Naive thymus-derived CD8-positive, alpha-beta T cell (primary cell): ENCODE measurements at regions not wholly inside any gene's neighbourhood (a gene's known extent, or its start where the extent isn't known, plus 50 kb on each side); places are given as distances from the start of the nearest gene placed in this dataset.

Experiments
- ATAC-seq, 2 donors: fragments of 150-1000 bp; cut with Tn5 transposase in 1 of 2; sonication (Bioruptor Pico), chemical (Tn5 transposase) in 1 of 2; 1 replicate in 1 of 2; 2 replicates in 1 of 2; pipeline ENCODE4 v1.10.0; 2021; ENCODE audit warnings: mild to moderate bottlenecking in 2 of 2, moderate library complexity in 2 of 2
- POLR2A ChIA-PET: fragments of 350-600 bp; sonication (Branson Sonifier 250); formaldehyde crosslinking; loops from one replicate; lab custom pipeline; 2021; ENCODE audit warnings: antibody characterized with exemption; lab: Charles Lee
- DNase-seq, 10 donors: peaks; one replicate each; pipeline versions ENCODE4 v3.0.0 to v3.0.0-alpha.2; 2020 to 2022
- H3K27ac Mint-ChIP-seq, 10 donors: one replicate each; pipeline ENCODE4 v1.8.0; 2020 to 2022; ENCODE audit warnings: mild to moderate bottlenecking in 10 of 10, mixed read lengths in 10 of 10, moderate library complexity in 4 of 10, inconsistent platforms in 1 of 10
- H3K27me3 Mint-ChIP-seq, 5 donors: one replicate each; pipeline ENCODE4 v1.8.0; 2021 to 2022; ENCODE audit warnings: mixed read lengths in 5 of 5
- H3K36me3 Mint-ChIP-seq, 3 donors: one replicate each; pipeline ENCODE4 v1.8.0; 2020 to 2022; ENCODE audit warnings: mixed read lengths in 3 of 3, mild to moderate bottlenecking in 2 of 3, inconsistent platforms in 1 of 3
- H3K4me1 Mint-ChIP-seq, 4 donors: one replicate each; pipeline ENCODE4 v1.8.0; 2021 to 2022; ENCODE audit warnings: mixed read lengths in 4 of 4
- H3K4me3 Mint-ChIP-seq, 10 donors: one replicate each; pipeline ENCODE4 v1.8.0; 2020 to 2022; ENCODE audit warnings: mild to moderate bottlenecking in 10 of 10, mixed read lengths in 10 of 10, moderate library complexity in 6 of 10, inconsistent platforms in 1 of 10
- H3K9me3 Mint-ChIP-seq, 9 donors: one replicate each; pipeline ENCODE4 v1.8.0; 2020 to 2022; ENCODE audit warnings: mixed read lengths in 9 of 9, mild to moderate bottlenecking in 3 of 9, inconsistent platforms in 1 of 9, moderate library complexity in 1 of 9

DNA sequence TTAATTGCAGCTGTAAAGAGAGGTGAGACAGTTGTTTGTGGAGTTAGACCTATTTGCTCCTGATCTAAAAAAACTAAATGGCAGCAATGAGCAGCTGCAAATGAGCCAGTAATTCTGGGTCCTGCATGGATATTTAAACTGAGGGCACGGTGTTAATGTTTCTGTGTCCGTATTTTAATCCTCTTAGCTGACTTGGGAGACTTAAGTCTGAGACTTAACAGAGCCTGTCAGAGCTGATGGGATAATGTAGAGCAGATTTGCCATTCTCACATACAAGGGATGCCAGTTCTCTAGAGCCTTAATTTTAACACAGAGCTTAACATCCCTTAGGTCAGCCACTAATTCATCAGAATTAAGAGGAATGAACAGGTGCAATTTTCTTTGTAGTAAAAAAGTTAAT, 178.6 kb upstream of the PDE3A start:
- Mint-ChIP-seq H3K36me3 (no peaks in the 10 kb centered on the region), H3K27ac (no peak overlapping the region), H3K27me3 (peaks cover 0 to 4% (median 0%) of the 10 kb centered on the region in 5 donors), H3K4me3 (no peak overlapping the region), H3K4me1 (no peaks in the 10 kb centered on the region), H3K9me3 (no peaks in the 10 kb centered on the region)
- POLR2A ChIA-PET: no interaction called here
- ATAC-seq: no peak
- no peak for DNase-seq

GRCh38 chr12:20194171-20194570, 174.2 kb upstream of the PDE3A start:
- H3K9me3 Mint-ChIP-seq: peaks cover 0 to 2% (median 0%) of the 10 kb centered on the region in 9 donors
- DNase-seq: no peak
- H3K4me1 Mint-ChIP-seq: no peaks in the 10 kb centered on the region
- no peak for ATAC-seq
- H3K27ac Mint-ChIP-seq: no peak overlapping the region
- no peaks in the 10 kb centered on the region for H3K27me3 Mint-ChIP-seq
- no peak overlapping the region for H3K4me3 Mint-ChIP-seq
- no peaks in the 10 kb centered on the region for H3K36me3 Mint-ChIP-seq
- POLR2A ChIA-PET: no interaction called here

- Mint-ChIP-seq H3K27me3 (no peaks in the 10 kb centered on the region), H3K36me3 (no peaks in the 10 kb centered on the region), H3K27ac (no peak overlapping the region), H3K4me1 (no peaks in the 10 kb centered on the region), H3K9me3 (peaks cover 0 to 3% (median 0%) of the 10 kb centered on the region in 9 donors), H3K4me3 (no peak overlapping the region)
- POLR2A ChIA-PET: no interaction called here
- DNase-seq: no peak
- no peak for ATAC-seq
Observed at GRCh38 chr12:20196767-20197166, 171.6 kb upstream of the PDE3A start.

DNA sequence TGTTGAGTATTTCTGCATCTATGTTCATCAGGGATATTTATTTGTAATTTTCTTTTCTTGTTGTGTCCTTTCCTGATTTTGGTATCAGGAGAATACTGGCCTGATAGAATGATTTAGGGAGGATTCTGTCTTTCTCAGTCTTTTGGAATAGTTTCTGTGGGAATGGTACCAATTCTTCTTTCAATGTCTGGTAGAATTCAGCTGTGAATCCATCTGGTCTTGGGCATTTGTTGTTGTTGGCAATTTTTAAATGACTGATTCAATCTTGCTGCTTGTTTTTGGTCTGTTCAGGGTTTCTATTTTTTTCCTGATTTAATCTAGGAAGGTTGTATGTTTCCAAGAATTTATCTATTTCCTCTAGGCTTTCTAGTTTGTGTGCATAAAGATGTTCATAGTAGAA, 170.9 kb upstream of the PDE3A start:
- DNase-seq: no peak
- Mint-ChIP-seq H3K36me3 (no peaks in the 10 kb centered on the region), H3K4me1 (no peaks in the 10 kb centered on the region), H3K27me3 (no peaks in the 10 kb centered on the region), H3K4me3 (no peak overlapping the region), H3K27ac (no peak overlapping the region), H3K9me3 (peaks cover 0 to 3% (median 0%) of the 10 kb centered on the region in 9 donors)
- POLR2A ChIA-PET: no interaction called here
- no peak for ATAC-seq

DNA sequence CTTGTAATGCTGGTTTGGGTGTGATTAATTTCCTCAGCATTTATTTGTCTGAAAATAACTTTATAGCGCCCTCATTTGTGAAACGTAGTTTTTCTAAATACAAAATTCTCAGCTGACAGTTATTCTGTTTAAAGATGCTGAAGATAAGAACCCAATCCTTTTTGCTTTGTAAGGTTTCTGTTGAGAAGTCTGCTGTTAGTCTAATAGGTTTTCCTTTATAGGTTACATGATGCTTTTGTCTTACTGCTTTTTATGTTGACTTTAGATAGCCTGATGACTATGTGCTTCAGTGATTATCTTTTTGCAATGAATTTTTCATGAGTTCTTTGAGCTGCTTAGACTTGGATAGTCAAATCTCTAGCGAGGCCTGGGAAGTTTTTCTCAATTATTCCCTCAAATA, 168.6 kb upstream of the PDE3A start:
- Mint-ChIP-seq H3K36me3 (no peaks in the 10 kb centered on the region), H3K4me1 (no peaks in the 10 kb centered on the region), H3K9me3 (peaks cover 0 to 3% (median 0%) of the 10 kb centered on the region in 9 donors), H3K4me3 (no peak overlapping the region), H3K27ac (no peak overlapping the region), H3K27me3 (no peaks in the 10 kb centered on the region)
- ATAC-seq (no peak), DNase-seq (no peak)
- POLR2A ChIA-PET: no interaction called here

GRCh38 chr12:20201733-20202132, 166.6 kb upstream of the PDE3A start:
- H3K4me1 Mint-ChIP-seq: no peaks in the 10 kb centered on the region
- POLR2A ChIA-PET: no interaction called here
- ATAC-seq: no peak

DNA sequence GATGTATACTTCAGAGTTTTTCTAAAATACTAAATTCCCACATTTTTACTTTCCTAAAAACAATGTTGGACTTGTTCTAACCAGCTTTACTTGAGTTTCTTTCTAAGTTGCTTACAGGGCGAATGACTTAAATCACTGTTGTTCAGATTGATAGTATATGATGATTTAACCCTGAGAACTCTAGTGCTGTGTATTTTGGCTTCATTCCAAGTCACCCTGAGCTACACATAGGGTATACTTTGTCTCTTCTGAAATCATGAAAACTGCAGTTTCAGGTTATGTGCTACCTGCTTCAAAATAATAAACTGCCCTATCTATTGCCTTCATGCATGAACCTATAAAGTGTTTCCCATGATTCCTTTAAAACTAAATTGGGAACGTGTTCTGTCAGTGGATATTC, 162.5 kb upstream of the PDE3A start:
- ATAC-seq: no peak
- POLR2A ChIA-PET: no interaction called here
- no peak overlapping the region for H3K4me3 Mint-ChIP-seq

More at GRCh38 chr12:20201733-20202132, 166.6 kb upstream of the PDE3A start:
- Mint-ChIP-seq H3K9me3 (peaks cover 0 to 3% (median 0%) of the 10 kb centered on the region in 9 donors), H3K4me3 (no peak overlapping the region), H3K36me3 (no peaks in the 10 kb centered on the region), H3K27ac (no peak overlapping the region), H3K27me3 (no peaks in the 10 kb centered on the region)
- DNase-seq: no peak

GRCh38 chr12:20206410-20206809, 161.9 kb upstream of the PDE3A start:
- POLR2A ChIA-PET: no interaction called here
- Mint-ChIP-seq H3K4me3 (no peak overlapping the region), H3K9me3 (no peaks in the 10 kb centered on the region), H3K27ac (no peak overlapping the region), H3K4me1 (peaks cover 0 to 8% (median 0%) of the 10 kb centered on the region in 4 donors), H3K36me3 (no peaks in the 10 kb centered on the region), H3K27me3 (peaks cover 0 to 7% (median 3%) of the 10 kb centered on the region in 5 donors)
- ATAC-seq (no peak), DNase-seq (no peak)

More for the DNA sequence above, 162.5 kb upstream of the PDE3A start:
- Mint-ChIP-seq H3K27ac (no peak overlapping the region), H3K9me3 (no peaks in the 10 kb centered on the region), H3K4me1 (peaks cover 0 to 6% (median 0%) of the 10 kb centered on the region in 4 donors), H3K36me3 (no peaks in the 10 kb centered on the region), H3K27me3 (peaks cover 0 to 7% (median 3%) of the 10 kb centered on the region in 5 donors)
- no peak for DNase-seq

DNA sequence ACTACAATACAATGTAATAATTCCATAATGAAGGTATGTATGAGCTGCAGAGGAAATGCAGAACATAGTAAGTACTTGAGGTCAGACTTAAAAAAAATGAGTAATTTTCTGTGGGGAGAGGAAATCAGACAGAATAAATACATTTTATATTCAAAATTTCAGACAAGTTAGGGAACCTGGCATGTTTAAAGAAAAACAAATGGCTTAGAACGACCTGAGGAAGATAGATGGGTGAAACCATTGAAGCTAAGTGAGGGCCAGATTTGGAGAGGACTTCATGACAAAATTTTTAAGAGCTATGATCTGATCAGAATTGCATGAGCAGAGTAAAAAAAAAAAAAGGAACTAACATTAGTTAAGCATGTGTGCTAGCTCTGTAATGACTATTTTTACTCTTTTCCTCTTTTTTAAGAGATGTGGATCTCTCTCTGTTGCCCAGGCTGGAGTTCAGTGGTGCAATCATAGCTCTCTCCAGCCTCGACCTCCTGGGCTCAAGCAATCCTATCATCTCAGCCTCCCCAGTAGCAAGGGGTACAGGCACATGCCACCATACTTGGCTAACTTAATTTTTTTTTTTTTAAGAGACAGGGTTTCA, 157.6 kb upstream of the PDE3A start:
- H3K36me3 Mint-ChIP-seq: no peaks in the 10 kb centered on the region
- H3K4me1 Mint-ChIP-seq: peaks cover 0 to 8% (median 0%) of the 10 kb centered on the region in 4 donors
- no peak overlapping the region for H3K27ac Mint-ChIP-seq
- peaks cover 0 to 2% (median 0%) of the 10 kb centered on the region in 9 donors for H3K9me3 Mint-ChIP-seq
- no peak overlapping the region for H3K4me3 Mint-ChIP-seq
- POLR2A ChIA-PET: no interaction called here
- ATAC-seq (no peak), DNase-seq (no peak)
- peaks cover 0 to 11% (median 3%) of the 10 kb centered on the region in 5 donors for H3K27me3 Mint-ChIP-seq

DNA sequence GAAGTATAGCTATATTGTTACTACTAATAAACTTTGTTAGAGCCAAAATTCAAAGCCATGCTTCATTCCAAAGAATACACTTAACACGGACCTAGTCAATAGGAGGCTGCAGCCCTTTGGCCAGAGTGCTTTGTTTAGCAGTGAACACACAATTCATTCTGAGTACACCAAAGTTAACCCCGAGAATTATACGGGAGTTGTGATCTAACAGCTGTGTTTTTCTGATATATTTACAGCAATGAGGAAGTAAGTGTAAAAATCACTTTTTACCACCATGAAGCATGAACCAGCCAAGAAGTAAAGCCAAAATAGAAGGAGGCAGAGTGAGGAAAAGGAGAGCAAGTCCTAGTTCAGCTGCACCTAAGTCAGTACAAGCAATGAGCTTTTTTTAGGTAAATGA, 156.8 kb upstream of the PDE3A start:
- H3K4me1 Mint-ChIP-seq: peaks cover 0 to 8% (median 0%) of the 10 kb centered on the region in 4 donors
- DNase-seq: no peak
- no peak for ATAC-seq
- POLR2A ChIA-PET: no interaction called here
- H3K4me3 Mint-ChIP-seq: no peak overlapping the region
- no peak overlapping the region for H3K27ac Mint-ChIP-seq
- no peaks in the 10 kb centered on the region for H3K36me3 Mint-ChIP-seq
- H3K9me3 Mint-ChIP-seq: peaks cover 0 to 11% (median 0%) of the 10 kb centered on the region in 9 donors
- peaks cover 0 to 13% (median 3%) of the 10 kb centered on the region in 5 donors for H3K27me3 Mint-ChIP-seq

GRCh38 chr12:20211981-20212421, 156.3 kb upstream of the PDE3A start:
- Mint-ChIP-seq H3K27me3 (peaks cover 0 to 14% (median 3%) of the 10 kb centered on the region in 5 donors), H3K4me3 (no peak overlapping the region), H3K36me3 (no peaks in the 10 kb centered on the region), H3K9me3 (peaks cover 0 to 11% (median 0%) of the 10 kb centered on the region in 9 donors), H3K4me1 (peaks cover 0 to 8% (median 0%) of the 10 kb centered on the region in 4 donors), H3K27ac (no peak overlapping the region)
- ATAC-seq (no peak), DNase-seq (no peak)
- POLR2A ChIA-PET: no interaction called here

GRCh38 chr12:20212658-20213555, 155.4 kb upstream of the PDE3A start:
- no peak for ATAC-seq
- Mint-ChIP-seq H3K27ac (no peak overlapping the region), H3K4me1 (peaks cover 0 to 8% (median 0%) of the 10 kb centered on the region in 4 donors), H3K36me3 (no peaks in the 10 kb centered on the region), H3K27me3 (peaks cover 0 to 18% (median 3%) of the 10 kb centered on the region in 5 donors), H3K4me3 (no peak overlapping the region), H3K9me3 (peaks cover 0 to 11% (median 0%) of the 10 kb centered on the region in 9 donors)
- POLR2A ChIA-PET: no interaction called here
- DNase-seq: no peak
